IMR-90 (cell line): ENCODE measurements at regions not wholly inside any gene's neighbourhood (a gene's known extent, or its start where the extent isn't known, plus 50 kb on each side); places are given as distances from the start of the nearest gene placed in this dataset.

Experiments
- ATAC-seq: fragments of 200-7000 bp; cut with Tn5 transposase; 2 replicates; pipeline ENCODE4 v1.9.1; 2020; ENCODE audit warnings: low read depth, mild to moderate bottlenecking, moderate library complexity
- BruUV-seq: library from RNA; stranded (reverse); fragments of 400-500 nt; replicated peaks from 2 replicates; lab custom pipeline; 2021; lab: Mats Ljungman, UMichigan
- CTCF ChIA-PET: fragments of 300-600 bp; formaldehyde crosslinking; extraction: SDS; loops from one replicate; lab custom pipeline; 2021; ENCODE audit warnings: antibody characterized with exemption; lab: Yijun Ruan, JAX
- POLR2A ChIA-PET: fragments of 300-600 bp; sonication (Branson Sonifier 250); formaldehyde crosslinking; loops from one replicate; lab custom pipeline; 2022; ENCODE audit warnings: antibody characterized with exemption; ENCODE audit not compliant: unreplicated experiment; lab: Charles Lee
- DNase-seq: peaks from one replicate; pipeline ENCODE4 v3.0.0; 2013
- H2AFZ ChIP-seq: replicated peaks from 2 replicates; pipeline ENCODE3; 2013; ENCODE audit warnings: low read length, mild to moderate bottlenecking; ENCODE audit not compliant: poor library complexity
- H2AK5ac ChIP-seq: 2 replicates; pipeline ENCODE4 v1.6.1; 2013; ENCODE audit warnings: low read depth, low read length, inconsistent platforms
- H2AK9ac ChIP-seq: replicated peaks from 2 replicates; pipeline ENCODE3; 2013; ENCODE audit warnings: mild to moderate bottlenecking, low read depth, low read length, moderate library complexity; ENCODE audit not compliant: poor library complexity
- H2BK120ac ChIP-seq: 2 replicates; pipeline ENCODE4 v1.6.1; 2013; ENCODE audit warnings: low read depth, low read length, inconsistent platforms
- H2BK15ac ChIP-seq: 3 replicates; pipeline ENCODE4 v1.6.1; 2013; ENCODE audit warnings: low read depth, low read length, inconsistent platforms
- H2BK20ac ChIP-seq: 2 replicates; pipeline ENCODE4 v1.6.1; 2013; ENCODE audit warnings: low read depth, mild to moderate bottlenecking, inconsistent platforms, low read length, moderate library complexity
- H2BK5ac ChIP-seq: 2 replicates; pipeline ENCODE4 v1.6.1; 2013; ENCODE audit warnings: mild to moderate bottlenecking, low read depth, low read length, inconsistent platforms; ENCODE audit not compliant: poor library complexity, severe bottlenecking
- H3K14ac ChIP-seq: replicated peaks from 2 replicates; pipeline ENCODE4 v1.6.1; 2013; ENCODE audit warnings: low read depth, low read length, inconsistent platforms
- H3K18ac ChIP-seq: 2 replicates; pipeline ENCODE4 v1.6.1; 2013; ENCODE audit warnings: low read depth, low read length, control low read depth
- H3K23ac ChIP-seq: 2 replicates; pipeline ENCODE4 v1.6.1; 2013; ENCODE audit warnings: low read depth, low read length, inconsistent platforms
- H3K27ac ChIP-seq: 2 replicates; pipeline ENCODE4 v1.5.1; 2013; ENCODE audit warnings: mild to moderate bottlenecking, control low read depth, low read length; ENCODE audit not compliant: insufficient read depth
- H3K27me3 ChIP-seq: 2 replicates; pipeline ENCODE4 v1.6.1; 2013; ENCODE audit warnings: low read length; ENCODE audit not compliant: control insufficient read depth, insufficient read depth
- H3K36me3 ChIP-seq: 2 replicates; pipeline ENCODE4 v1.6.1; 2013; ENCODE audit warnings: low read length, mixed read lengths; ENCODE audit not compliant: control insufficient read depth, insufficient read depth
- H3K4ac ChIP-seq: 2 replicates; pipeline ENCODE4 v1.6.1; 2013; ENCODE audit warnings: low read depth, low read length, inconsistent platforms
- H3K4me1 ChIP-seq: 2 replicates; pipeline ENCODE4 v1.6.1; 2013; ENCODE audit warnings: low read length, mixed read lengths; ENCODE audit not compliant: control insufficient read depth, insufficient read depth
- H3K4me2 ChIP-seq: 2 replicates; pipeline ENCODE4 v1.6.1; 2013; ENCODE audit warnings: low read depth, mild to moderate bottlenecking, control low read depth, low read length, moderate library complexity
- H3K4me3 ChIP-seq: 2 replicates; pipeline ENCODE4 v1.5.1; 2013; ENCODE audit warnings: low read depth, mild to moderate bottlenecking, control low read depth, low read length, moderate library complexity; ENCODE audit not compliant: insufficient read depth
- H3K56ac ChIP-seq: 2 replicates; pipeline ENCODE4 v1.6.1; 2013; ENCODE audit warnings: low read length, inconsistent platforms; ENCODE audit not compliant: insufficient read depth; ENCODE audit errors: extremely low read depth
- H3K79me1 ChIP-seq, 2 experiments: 2 replicates each; pipeline ENCODE4 v1.6.1; 2013; ENCODE audit warnings: low read length in 2 of 2, inconsistent platforms in 1 of 2, low read depth in 1 of 2
- H3K9ac ChIP-seq: 2 replicates; pipeline ENCODE4 v1.6.1; 2013; ENCODE audit warnings: low read depth, low read length, control low read depth
- H3K9me1 ChIP-seq: 2 replicates; pipeline ENCODE4 v1.6.1; 2013; ENCODE audit warnings: low read length, inconsistent platforms; ENCODE audit not compliant: insufficient read depth
- H3K9me3 ChIP-seq: 2 replicates; pipeline ENCODE4 v1.6.1; 2013; ENCODE audit warnings: low read length; ENCODE audit not compliant: control insufficient read depth, insufficient read depth
- H4K20me1 ChIP-seq: 2 replicates; pipeline ENCODE4 v1.6.1; 2013; ENCODE audit warnings: low read length, inconsistent platforms; ENCODE audit not compliant: insufficient read depth
- H4K5ac ChIP-seq: 2 replicates; pipeline ENCODE4 v1.6.1; 2013; ENCODE audit warnings: mild to moderate bottlenecking, low read depth, low read length, control low read depth
- H4K8ac ChIP-seq, 2 experiments: 2 replicates each; pipeline ENCODE4 v1.6.1; 2013; ENCODE audit warnings: low read depth in 2 of 2, low read length in 2 of 2, control low read depth in 1 of 2, inconsistent platforms in 1 of 2
- H4K91ac ChIP-seq: 2 replicates; pipeline ENCODE4 v1.6.1; 2013; ENCODE audit warnings: low read depth, low read length, inconsistent platforms; ENCODE audit not compliant: insufficient read depth
- CEBPB ChIP-seq: IDR thresholded peaks from 2 replicates; pipeline ENCODE4 v1.6.1; 2012; ENCODE audit warnings: low read depth, low read length, improper control_type of control experiment
- CHD1 ChIP-seq: IDR thresholded peaks from 2 replicates; pipeline ENCODE4 v1.6.1; 2012; ENCODE audit warnings: low read depth, low read length, improper control_type of control experiment
- FOS ChIP-seq: fragments of 150-350 bp; IDR thresholded peaks from 2 replicates; pipeline ENCODE4 v1.6.1; 2016; ENCODE audit warnings: low read depth, low read length
- MAFK ChIP-seq: IDR thresholded peaks from 2 replicates; pipeline ENCODE4 v1.6.1; 2012; ENCODE audit warnings: low read depth, low read length, improper control_type of control experiment
- MAZ ChIP-seq: IDR thresholded peaks from 2 replicates; pipeline ENCODE4 v1.6.1; 2012; ENCODE audit warnings: low read depth, mild to moderate bottlenecking, low read length, improper control_type of control experiment, moderate library complexity, borderline replicate concordance
- MXI1 ChIP-seq: IDR thresholded peaks from 2 replicates; pipeline ENCODE4 v1.6.1; 2012; ENCODE audit warnings: low read depth, mild to moderate bottlenecking, low read length, moderate library complexity, borderline replicate concordance
- NFE2L2 ChIP-seq: fragments of 150-350 bp; IDR thresholded peaks from 2 replicates; pipeline ENCODE4 v1.6.1; 2016; ENCODE audit warnings: low read depth, mild to moderate bottlenecking, low read length
- RAD21 ChIP-seq: IDR thresholded peaks from 2 replicates; pipeline ENCODE4 v1.6.1; 2012; ENCODE audit warnings: low read length, improper control_type of control experiment
- RCOR1 ChIP-seq: IDR thresholded peaks from 2 replicates; pipeline ENCODE4 v1.6.1; 2012; ENCODE audit warnings: mild to moderate bottlenecking, low read length, improper control_type of control experiment; ENCODE audit not compliant: insufficient replicate concordance
- RFX5 ChIP-seq: IDR thresholded peaks from 2 replicates; pipeline ENCODE4 v1.8.0; 2012; ENCODE audit warnings: low read depth, mild to moderate bottlenecking, low read length, moderate library complexity
- SMC3 ChIP-seq: fragments of 150-350 bp; IDR thresholded peaks from 2 replicates; pipeline ENCODE4 v1.6.1; 2016; ENCODE audit warnings: low read depth, mild to moderate bottlenecking, antibody characterized with exemption, low read length, moderate library complexity
- WGBS, 2 experiments: methylation state at CpG; one replicate each; pipeline versions ENCODE4 v1.1.5 to v1.1.7; 2013; ENCODE audit warnings: missing lambda C conversion rate in 2 of 2; ENCODE audit not compliant: insufficient read length in 1 of 2; ENCODE audit errors: extremely low coverage in 2 of 2; 5-methylcytosine and 5-hydroxymethylcytosine counted together
- dilution Hi-C: fragments of 300-500 bp; cut with HindIII; formaldehyde crosslinking; loops from one replicate; pipeline ENCODE4 v1.14.3; 2018; ENCODE audit warnings: low sequenced_read_pairs; ENCODE audit not compliant: unreplicated experiment
- in situ Hi-C: fragments of 300-500 bp; cut with MboI; formaldehyde crosslinking; loops from 3 replicates; pipeline ENCODE4 v1.14.3; 2019; ENCODE audit warnings: low sequenced_read_pairs, inconsistent platforms, mixed read lengths
- intact Hi-C: fragments of 100-400 bp; cut with micrococcal nuclease; formaldehyde crosslinking; loops from 2 replicates; pipeline ENCODE4 v1.10.0; 2022
- TF ChIP-seq, protein P1 (sequence below): fragments of 150-350 bp; IDR thresholded peaks from 2 replicates; pipeline ENCODE4 v1.6.1; 2017; ENCODE audit warnings: mild to moderate bottlenecking, antibody characterized with exemption, low read length, low read depth
- TF ChIP-seq, protein P2 (sequence below): fragments of 150-350 bp; IDR thresholded peaks from 2 replicates; pipeline ENCODE4 v1.6.1; 2016; ENCODE audit warnings: low read depth, mild to moderate bottlenecking, low read length, moderate library complexity, borderline replicate concordance

DNA sequence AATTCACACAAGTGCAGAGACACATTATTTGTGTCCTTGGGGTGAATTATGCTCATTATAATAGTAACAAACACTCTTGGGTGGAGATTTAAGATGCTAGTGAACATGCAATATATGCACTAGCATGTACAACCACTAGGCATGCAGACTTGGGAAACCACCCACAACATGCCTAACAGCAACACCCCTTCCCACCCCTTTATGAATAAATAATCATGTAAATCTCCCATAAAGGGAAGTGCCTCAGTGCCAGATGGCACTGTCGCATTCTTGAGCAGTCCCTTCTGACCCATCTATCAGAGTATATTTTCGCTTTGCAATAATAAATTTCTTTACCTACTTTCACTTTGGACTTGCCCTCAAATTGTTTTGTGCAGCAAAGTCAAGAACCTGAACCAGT lies 1362.2 kb downstream of the OLFM4 start:
- ATAC-seq (no peak), DNase-seq (no peak)
- Histone ChIP-seq H3K14ac (no peak overlapping the region), H2AFZ (no peak overlapping the region), H3K4me1 (no peaks in the 10 kb centered on the region), H4K20me1 (no peaks in the 10 kb centered on the region), H3K18ac (no peak overlapping the region), H3K4ac (no peak overlapping the region), H3K23ac (no peak overlapping the region), H2BK20ac (no peak overlapping the region), H3K36me3 (no peaks in the 10 kb centered on the region), H2AK5ac (no peak overlapping the region), H2BK120ac (no peak overlapping the region), H2AK9ac (no peak overlapping the region), H2BK5ac (no peak overlapping the region), H3K9me1 (no peaks in the 10 kb centered on the region), H2BK15ac (no peak overlapping the region), H4K5ac (no peak overlapping the region), H3K4me3 (no peak overlapping the region), H3K27ac (no peak overlapping the region), H3K4me2 (no peak overlapping the region), H3K79me1 (no peaks in the 10 kb centered on the region), H3K56ac (no peak overlapping the region), H4K91ac (no peak overlapping the region), H3K9ac (no peak overlapping the region), H3K27me3 (no peaks in the 10 kb centered on the region), H4K8ac (no peak overlapping the region), H3K9me3 (0 out of 2 replicates have a peak, but pooled peaks cover 4% of the 10 kb centered on the region)
- in situ Hi-C loops (no loop called here), dilution Hi-C loops (no loop called here), intact Hi-C loops (no loop called here)
- no CpG with 5 or more reads among the region's 2 CpGs for WGBS, 2 experiments
- POLR2A ChIA-PET, result no interaction called here
- no TSS peak for BruUV-seq
- CTCF ChIA-PET, result no interaction called here
- TF ChIP-seq MAZ, result no peak
- TF ChIP-seq FOS, result no peak
- no peak for TF ChIP-seq CHD1
- TF ChIP-seq, protein P1, sequence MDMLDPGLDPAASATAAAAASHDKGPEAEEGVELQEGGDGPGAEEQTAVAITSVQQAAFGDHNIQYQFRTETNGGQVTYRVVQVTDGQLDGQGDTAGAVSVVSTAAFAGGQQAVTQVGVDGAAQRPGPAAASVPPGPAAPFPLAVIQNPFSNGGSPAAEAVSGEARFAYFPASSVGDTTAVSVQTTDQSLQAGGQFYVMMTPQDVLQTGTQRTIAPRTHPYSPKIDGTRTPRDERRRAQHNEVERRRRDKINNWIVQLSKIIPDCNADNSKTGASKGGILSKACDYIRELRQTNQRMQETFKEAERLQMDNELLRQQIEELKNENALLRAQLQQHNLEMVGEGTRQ, result no peak
- no peak for TF ChIP-seq CEBPB
- no peak for TF ChIP-seq RAD21
- no peak for TF ChIP-seq MXI1
- TF ChIP-seq, protein P2, sequence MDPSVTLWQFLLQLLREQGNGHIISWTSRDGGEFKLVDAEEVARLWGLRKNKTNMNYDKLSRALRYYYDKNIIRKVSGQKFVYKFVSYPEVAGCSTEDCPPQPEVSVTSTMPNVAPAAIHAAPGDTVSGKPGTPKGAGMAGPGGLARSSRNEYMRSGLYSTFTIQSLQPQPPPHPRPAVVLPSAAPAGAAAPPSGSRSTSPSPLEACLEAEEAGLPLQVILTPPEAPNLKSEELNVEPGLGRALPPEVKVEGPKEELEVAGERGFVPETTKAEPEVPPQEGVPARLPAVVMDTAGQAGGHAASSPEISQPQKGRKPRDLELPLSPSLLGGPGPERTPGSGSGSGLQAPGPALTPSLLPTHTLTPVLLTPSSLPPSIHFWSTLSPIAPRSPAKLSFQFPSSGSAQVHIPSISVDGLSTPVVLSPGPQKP, result no peak
- TF ChIP-seq MAFK, result no peak
- no peak for TF ChIP-seq RCOR1
- TF ChIP-seq SMC3, result no peak
- no peak for TF ChIP-seq RFX5
- no peak for TF ChIP-seq NFE2L2
